HUDEP-2 (cell line): ENCODE measurements at regions not wholly inside any gene's neighbourhood (a gene's known extent, or its start where the extent isn't known, plus 50 kb on each side); places are given as distances from the start of the nearest gene placed in this dataset.

Experiments
- DNase-seq, 76 experiments: peaks; one replicate each; lab custom pipeline; 2025; ENCODE audit not compliant: unreplicated experiment in 76 of 76; lab: John Stamatoyannopoulos, UW

- DNase-seq = peak in 4 of 76 experiments; percentile 7 to 15 (median 12)
Measured at GRCh38 chr10:124231168-124232155, 138.1 kb upstream of the CHST15 start.

- no peak for DNase-seq
Measured at GRCh38 chr10:124230635-124231167, 137.3 kb upstream of the CHST15 start.

- no peak for DNase-seq
Measured at GRCh38 chr10:124229989-124230634, 136.7 kb upstream of the CHST15 start.

- DNase-seq = no peak
Measured at GRCh38 chr10:124229201-124229988, 136.0 kb upstream of the CHST15 start.

- DNase-seq = no peak
Measured at GRCh38 chr10:124228471-124228870, 135.1 kb upstream of the CHST15 start.

GRCh38 chr10:124227988-124228387 is 134.6 kb upstream of the CHST15 start:
- DNase-seq = no peak

GRCh38 chr10:124227055-124227975 is 133.9 kb upstream of the CHST15 start:
- no peak for DNase-seq

- no peak for DNase-seq
Measured at GRCh38 chr10:124226271-124227054, 133.1 kb upstream of the CHST15 start.

- no peak for DNase-seq
Measured at GRCh38 chr10:124225467-124226270, 132.3 kb upstream of the CHST15 start.

- no peak for DNase-seq
Measured at GRCh38 chr10:124225029-124225466, 131.7 kb upstream of the CHST15 start.

GRCh38 chr10:124224331-124225028 is 131.1 kb upstream of the CHST15 start:
- no peak for DNase-seq

- no peak for DNase-seq
Measured at GRCh38 chr10:124223711-124224085, 130.3 kb upstream of the CHST15 start.

GRCh38 chr10:124222988-124223710 is 129.8 kb upstream of the CHST15 start:
- no peak for DNase-seq

- DNase-seq = no peak
Measured at GRCh38 chr10:124222318-124222987, 129.1 kb upstream of the CHST15 start.

GRCh38 chr10:124221356-124222317 is 128.2 kb upstream of the CHST15 start:
- DNase-seq = no peak
